H1 (cell line): ENCODE measurements at regions not wholly inside any gene's neighbourhood (a gene's known extent, or its start where the extent isn't known, plus 50 kb on each side); places are given as distances from the start of the nearest gene placed in this dataset.

Source experiments
- CTBP2 ChIP-seq: IDR thresholded peaks from 2 replicates; pipeline ENCODE4 v1.7.0; 2011; ENCODE audit warnings: borderline replicate concordance, mild to moderate bottlenecking, moderate library complexity, mixed read lengths, low read length; ENCODE audit not compliant: insufficient read depth, insufficient read length
- MAFK ChIP-seq: IDR thresholded peaks from 2 replicates; pipeline ENCODE4 v1.6.1; 2012; ENCODE audit warnings: low read depth, mild to moderate bottlenecking, improper control_type of control experiment, low read length
- NANOG ChIP-seq: IDR thresholded peaks from 2 replicates; pipeline ENCODE4 v1.6.1; 2011; ENCODE audit warnings: low read length, low read depth, mild to moderate bottlenecking, inconsistent platforms; ENCODE audit not compliant: insufficient read depth, poor library complexity, severe bottlenecking
- SRF ChIP-seq: IDR thresholded peaks from 2 replicates; pipeline ENCODE4 v1.6.1; 2011; ENCODE audit warnings: mild to moderate bottlenecking, low read depth, low read length, moderate library complexity

GRCh38 chr10:129049501-129049900 is 417.5 kb upstream of the MGMT start (continued):
- no peak for TF ChIP-seq MAFK
- no peak for TF ChIP-seq SRF
- TF ChIP-seq CTBP2: no peak
- no peak for TF ChIP-seq NANOG
